Retinal pigment epithelial cell (primary cell): ENCODE measurements at regions not wholly inside any gene's neighbourhood (a gene's known extent, or its start where the extent isn't known, plus 50 kb on each side); places are given as distances from the start of the nearest gene placed in this dataset.

Experiments
- DNase-seq: peaks from one replicate; pipeline ENCODE4 v3.0.0-alpha.2; 2010; ENCODE audit warnings: low read depth
- H3K4me3 ChIP-seq: 2 replicates; pipeline ENCODE4 v1.5.1; 2011; ENCODE audit warnings: mild to moderate bottlenecking, low read length, control low read depth, moderate library complexity
- TF ChIP-seq, protein P1 (sequence below): conservative IDR thresholded peaks from 2 replicates; pipeline ENCODE4 v1.5.1; 2011; ENCODE audit warnings: low read depth, low read length, control low read depth, inconsistent platforms

DNA sequence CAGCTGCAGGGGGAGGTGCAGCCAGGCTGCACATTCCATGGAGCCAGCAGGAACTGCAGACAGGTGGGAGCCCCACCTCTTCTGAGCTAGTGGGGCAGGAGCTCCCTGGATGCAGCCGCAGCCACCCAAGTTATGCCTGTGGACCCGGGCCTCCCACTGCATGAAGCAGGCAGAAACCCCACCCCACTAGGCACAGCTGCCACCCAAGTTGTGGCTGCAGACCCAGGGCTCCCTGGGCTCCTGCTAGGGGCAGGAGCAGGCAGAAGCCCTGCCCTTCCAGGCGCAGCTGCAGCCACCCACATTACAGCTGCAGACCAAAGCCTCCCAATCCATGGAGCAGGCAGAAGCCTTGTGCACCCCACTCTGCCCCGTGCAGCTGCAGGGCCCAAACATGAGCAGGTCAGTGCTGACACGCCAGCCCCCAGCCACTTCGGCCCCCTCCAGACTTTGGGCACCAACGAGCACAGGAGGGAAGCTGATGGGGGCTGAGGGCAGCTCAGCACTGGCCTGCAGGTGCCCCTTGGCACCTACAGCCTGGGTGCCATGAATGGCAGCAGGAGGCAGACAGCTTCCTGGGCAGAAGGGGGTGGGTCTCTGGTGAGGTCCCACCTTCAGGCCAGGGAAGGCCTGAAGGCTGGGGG lies 106.9 kb downstream of the C9orf50 start:
- DNase-seq = no peak
- H3K4me3 ChIP-seq = no peak overlapping the region
- TF ChIP-seq, protein P1, sequence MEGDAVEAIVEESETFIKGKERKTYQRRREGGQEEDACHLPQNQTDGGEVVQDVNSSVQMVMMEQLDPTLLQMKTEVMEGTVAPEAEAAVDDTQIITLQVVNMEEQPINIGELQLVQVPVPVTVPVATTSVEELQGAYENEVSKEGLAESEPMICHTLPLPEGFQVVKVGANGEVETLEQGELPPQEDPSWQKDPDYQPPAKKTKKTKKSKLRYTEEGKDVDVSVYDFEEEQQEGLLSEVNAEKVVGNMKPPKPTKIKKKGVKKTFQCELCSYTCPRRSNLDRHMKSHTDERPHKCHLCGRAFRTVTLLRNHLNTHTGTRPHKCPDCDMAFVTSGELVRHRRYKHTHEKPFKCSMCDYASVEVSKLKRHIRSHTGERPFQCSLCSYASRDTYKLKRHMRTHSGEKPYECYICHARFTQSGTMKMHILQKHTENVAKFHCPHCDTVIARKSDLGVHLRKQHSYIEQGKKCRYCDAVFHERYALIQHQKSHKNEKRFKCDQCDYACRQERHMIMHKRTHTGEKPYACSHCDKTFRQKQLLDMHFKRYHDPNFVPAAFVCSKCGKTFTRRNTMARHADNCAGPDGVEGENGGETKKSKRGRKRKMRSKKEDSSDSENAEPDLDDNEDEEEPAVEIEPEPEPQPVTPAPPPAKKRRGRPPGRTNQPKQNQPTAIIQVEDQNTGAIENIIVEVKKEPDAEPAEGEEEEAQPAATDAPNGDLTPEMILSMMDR = no peak

DNA sequence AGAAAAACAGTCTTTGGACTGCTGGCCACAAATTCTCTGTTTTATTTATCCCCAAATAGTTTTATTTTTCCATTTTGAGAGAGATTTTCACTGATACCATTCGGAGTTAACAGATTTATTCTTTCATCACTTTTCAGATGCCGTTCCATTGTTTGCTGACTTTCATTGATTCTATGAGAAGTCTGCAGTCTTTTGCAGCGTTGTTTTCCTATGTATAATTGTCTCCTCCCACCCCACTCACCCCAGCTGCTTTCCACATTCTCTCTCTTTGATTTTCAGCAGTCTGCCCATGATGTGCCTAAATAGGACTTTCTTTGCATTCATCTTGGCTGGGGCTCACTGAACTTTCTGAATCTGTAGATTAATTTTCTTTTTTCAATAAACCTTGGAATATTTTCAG lies 107.6 kb downstream of the C9orf50 start:
- no peak overlapping the region for H3K4me3 ChIP-seq
- no peak for DNase-seq
- TF ChIP-seq, protein P1 = no peak

DNA sequence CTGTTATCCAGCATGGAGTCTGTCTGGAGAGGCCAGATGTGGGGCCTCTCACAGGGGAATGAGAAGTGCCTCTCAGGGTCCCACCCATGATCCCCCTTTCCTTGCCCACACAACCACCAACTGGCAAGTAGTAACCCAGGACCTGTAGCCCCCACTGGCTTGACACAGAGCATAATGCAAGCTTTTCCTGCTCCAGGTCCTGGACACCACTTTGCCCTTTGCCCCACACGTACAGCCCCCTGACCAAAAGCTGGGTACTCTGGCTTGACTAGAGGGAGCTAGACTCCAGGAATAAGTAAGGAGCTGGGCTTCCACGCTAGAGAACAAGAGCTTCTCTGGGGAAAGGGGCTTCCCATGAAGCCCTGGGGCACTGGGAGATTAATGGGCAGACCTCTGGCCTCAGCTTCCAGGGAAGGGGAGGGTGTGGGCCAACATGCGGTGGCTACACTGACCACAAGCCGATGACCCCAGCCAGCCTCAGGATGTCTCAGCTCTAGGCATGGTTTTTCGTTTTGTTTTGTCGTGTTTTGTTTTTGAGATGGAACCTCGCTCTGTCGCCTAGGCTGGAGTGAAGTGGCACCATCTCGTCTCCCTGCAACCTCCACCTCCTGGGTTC lies 109.5 kb downstream of the C9orf50 start:
- DNase-seq = no peak
- H3K4me3 ChIP-seq = no peak overlapping the region
- TF ChIP-seq, protein P1 = no peak

DNA sequence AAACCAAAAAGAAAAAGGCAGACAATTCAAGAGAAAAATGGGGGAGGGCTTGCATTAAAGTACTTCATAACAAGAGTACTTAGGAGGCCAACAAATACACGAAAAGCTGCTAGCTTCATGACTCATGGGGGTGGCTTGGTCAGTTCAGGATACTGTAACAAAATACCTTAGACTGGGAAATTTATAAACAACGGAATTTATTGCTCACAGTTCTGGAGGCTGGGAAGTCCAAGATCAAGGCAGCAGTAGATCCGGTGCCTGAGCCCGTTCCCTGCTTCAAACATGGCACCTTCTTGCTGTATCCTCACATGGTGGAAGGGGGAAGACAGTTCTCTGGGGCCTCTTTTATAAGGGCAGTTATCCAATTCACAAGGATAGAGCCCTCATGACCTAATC lies 111.4 kb downstream of the C9orf50 start:
- TF ChIP-seq, protein P1 = no peak
- DNase-seq = no peak

DNA sequence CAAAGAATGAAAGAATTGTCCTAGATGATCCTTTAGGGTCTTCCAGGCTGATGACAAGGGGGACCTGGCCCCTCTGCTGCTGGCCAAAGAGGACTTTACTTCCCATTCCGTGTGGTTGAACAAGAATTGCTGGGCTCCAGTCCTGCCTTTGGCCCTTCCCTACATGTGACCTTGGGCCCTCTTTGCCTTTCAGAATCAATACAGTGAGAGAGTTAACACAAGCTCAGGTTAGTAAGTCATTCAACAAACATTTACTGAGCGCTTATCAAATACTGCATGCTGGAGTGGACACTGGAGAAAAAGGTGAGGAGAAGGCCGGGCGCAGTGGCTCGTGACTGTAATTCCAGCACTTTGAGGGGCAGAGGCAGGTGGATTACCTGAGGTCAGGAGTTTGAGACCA lies 113.1 kb downstream of the C9orf50 start:
- no peak for DNase-seq
- H3K4me3 ChIP-seq = no peak overlapping the region
- TF ChIP-seq, protein P1 = no peak

More for the DNA sequence above, 111.4 kb downstream of the C9orf50 start:
- H3K4me3 ChIP-seq = no peak overlapping the region

DNA sequence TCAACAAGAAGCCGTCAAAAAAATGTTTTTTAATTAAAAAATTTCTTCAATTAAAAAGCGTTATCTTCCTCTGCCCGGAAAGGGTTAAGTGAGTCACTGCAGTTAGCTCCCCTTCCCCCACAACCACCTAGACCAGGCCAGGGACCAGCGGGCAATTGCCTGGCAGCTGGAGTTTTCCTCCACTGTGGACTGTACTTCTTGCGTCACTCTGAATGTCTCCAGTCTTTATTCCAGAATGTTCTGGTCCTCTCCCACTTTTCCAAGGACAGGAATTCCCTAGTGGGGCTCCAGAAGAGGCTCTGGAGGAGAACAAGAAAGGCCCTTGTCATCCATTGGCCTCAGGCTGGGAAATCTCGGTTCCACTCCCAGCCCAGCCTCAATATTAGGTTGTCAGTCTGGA lies 114.0 kb downstream of the C9orf50 start:
- H3K4me3 ChIP-seq = no peak overlapping the region
- no peak for DNase-seq
- TF ChIP-seq, protein P1 = no peak

DNA sequence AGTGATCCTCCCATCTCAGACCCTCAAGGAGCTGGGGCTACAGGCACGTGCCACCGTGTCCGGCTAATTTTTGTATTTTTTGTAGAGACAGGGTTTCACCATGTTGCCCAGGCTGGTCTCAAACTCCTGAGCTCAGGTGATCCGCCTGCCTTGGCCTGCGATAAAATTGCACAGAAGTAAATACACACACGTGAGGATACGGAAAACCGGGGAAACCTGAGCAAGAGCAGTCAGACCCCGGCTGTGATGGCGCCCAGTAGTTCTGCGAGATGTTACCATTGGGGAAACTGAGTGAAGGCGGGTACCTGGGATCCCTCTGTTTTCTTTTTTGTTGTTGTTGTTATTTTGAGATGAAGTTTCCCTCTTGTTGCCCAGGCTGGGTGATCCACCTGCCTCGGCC lies 114.9 kb downstream of the C9orf50 start:
- H3K4me3 ChIP-seq = no peak overlapping the region
- no peak for DNase-seq
- TF ChIP-seq, protein P1 = no peak
